NCI-H345 (cell line): ENCODE measurements at regions not wholly inside any gene's neighbourhood (a gene's known extent, or its start where the extent isn't known, plus 50 kb on each side); places are given as distances from the start of the nearest gene placed in this dataset.
"Not testable (repeated sequence)": the region's sequence is repeated elsewhere in the genome, so short reads cannot be mapped to it uniquely, and the experiment has no call there.

Source experiments
- DNase-seq: peaks from one replicate; lab custom pipeline; 2025; lab: John Stamatoyannopoulos, UW

DNA sequence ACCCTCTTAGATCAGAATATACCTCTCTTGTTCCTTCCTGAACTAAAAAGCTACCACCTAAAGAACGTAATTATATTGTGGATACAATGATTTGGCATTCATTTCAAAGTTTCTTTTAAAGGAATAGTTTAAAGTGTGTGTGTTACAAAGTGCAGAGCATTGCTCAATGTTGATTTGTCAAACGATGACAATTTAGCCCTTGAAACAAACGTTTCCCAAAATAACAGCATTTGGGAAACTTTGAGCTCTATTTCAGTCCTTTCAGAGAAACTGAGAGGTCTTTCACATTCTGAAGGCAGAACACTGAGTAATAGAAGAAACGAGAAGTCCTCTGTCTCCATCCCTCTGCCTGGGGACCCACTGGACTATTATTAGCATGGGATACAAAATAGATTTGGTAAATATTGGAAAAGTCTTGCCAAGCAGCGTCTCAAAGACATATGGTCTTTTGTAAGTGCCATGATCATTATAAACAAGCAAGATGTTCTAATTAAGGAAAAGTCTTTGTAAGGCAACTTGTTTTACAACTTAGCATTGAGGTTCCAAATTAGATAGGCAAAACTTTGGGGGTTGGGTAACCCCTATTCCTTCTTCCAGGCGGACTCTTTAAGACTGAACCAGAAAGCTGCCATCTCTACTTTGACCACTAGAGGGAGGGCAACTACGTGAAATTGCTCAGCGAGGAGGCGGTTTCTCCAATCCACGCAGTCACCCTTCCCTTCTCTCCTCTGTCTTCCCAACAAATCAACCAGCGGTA lies 208.8 kb downstream of the RNF144B start:
- DNase-seq: peak; percentile 70

DNA sequence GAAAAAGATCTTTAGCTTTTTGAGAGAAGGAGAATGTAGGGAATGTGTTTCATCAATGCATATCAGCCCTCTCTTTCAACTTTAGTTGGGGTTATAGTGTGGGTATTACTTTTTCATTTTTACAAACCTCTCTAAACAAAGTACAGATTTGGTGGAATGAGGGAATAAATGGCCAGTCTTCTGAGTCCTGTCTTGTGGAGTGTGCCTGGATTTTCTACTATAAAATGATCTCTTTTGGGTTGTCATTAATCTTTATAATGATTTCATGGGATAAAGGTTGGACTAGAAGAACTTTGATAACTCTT lies 209.3 kb downstream of the RNF144B start:
- no peak for DNase-seq

DNA sequence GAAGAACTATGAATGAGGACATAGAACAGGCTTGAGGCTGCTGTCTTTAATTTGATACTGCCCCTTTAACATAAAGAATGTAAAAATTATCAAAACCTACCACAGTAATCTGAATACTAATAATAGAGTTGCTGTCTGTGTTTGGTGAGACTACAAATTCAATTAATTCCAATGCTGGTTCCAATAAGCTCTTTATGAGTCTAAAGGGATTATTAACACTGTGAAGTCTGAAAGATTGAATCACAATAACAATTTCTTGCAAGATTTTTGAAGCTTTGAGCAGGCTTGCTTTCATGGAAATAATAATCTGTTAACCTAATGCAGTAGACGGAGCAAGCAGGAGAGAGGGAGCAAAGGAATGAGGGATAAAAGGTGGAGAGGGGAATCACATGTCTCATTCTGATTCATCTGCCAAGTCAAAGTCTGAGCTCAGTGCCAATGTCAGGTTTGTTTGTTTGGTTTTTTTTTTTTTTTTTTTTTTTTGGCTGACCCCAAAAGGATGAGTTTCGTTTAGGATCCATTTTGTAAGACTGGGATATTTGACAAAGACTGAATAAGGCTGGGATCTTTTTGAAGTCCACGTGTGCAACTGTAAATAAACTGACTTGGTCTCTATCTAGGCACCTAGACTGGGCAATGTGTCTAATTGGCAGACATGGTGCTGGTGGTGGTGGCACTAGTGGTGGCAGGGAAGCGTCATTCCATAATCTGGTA lies 211.6 kb downstream of the RNF144B start:
- DNase-seq: no peak

DNA sequence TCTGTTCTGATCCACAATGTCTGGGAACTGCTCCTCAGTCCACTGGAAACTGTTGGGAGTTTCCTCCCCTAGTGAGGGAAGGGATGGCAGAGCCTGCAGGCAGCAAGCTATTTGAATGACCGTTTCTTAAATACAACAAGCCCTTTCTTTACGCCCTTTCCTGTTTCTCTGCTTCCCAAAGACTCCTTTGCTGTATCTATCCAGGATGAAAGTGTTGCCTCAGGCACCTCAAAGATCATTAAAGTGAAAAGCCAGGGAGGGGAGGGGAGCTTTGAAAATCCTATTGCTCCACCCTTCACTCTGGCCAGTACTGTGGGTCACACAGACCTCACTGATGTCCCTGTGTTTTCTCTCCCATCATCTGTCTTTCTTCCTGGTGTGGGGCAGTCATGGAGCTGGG lies 213.1 kb downstream of the RNF144B start:
- no peak for DNase-seq

DNA sequence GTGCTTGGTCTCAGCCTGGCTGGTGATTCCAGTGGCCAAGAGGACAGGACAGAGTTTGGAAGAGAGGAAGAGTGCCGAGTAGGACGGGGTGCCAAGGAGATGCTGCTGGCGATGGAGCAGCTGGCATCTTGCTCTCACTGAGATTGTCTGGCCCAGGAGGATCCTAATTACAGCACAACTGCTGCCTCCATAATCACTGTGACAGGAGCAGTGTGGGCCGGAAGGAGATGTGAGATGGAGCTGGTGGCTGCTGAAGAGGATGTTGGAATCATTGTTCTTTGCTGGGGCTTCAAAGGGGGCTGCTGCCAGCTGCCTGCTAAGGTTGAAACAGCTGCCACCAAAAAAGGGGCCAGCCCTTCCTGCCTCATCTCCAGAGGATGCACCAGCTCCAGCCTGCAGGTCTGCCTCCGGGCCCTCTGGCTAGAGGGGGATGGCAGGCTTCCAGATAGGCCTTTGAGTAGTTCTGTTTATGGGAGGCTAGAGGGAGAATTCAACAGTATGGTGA lies 214.4 kb downstream of the RNF144B start:
- peak; percentile 66 for DNase-seq

DNA sequence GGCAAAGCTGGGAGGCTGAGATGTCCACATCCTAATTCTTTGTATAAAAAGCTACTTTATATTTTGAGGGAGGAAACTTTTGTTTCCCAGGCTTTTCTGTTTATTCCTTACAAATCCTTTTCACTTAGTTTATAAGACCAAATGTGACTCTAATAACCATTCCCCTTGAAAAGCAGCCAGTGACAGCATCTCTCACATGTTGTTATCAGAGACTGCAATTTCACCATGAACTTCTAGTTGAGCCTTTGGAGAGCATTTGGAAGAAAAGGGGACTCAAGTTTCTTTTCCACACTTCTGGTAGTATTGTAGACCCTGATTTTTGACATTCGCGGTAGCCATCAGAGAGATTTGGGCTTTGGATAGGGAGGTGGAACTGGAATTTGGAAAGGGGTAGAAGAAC lies 215.8 kb downstream of the RNF144B start:
- DNase-seq: no peak

DNA sequence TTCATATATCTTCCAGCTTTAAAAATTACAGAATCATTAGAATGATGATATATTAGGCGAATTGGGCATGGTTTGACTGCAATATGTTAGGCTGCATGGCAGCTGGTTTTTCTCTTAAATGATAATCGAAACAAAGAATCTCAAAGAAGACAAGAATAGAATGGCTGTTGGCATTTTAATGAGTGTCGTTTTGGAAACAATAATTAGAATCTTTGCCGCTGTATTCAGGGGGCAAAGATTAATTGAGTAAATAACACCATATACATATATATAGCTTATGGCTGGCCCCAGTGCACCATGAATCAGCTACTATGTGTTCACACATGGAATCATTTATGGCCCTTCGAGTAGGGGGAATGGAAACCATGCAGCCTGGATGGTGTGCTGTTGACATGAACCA lies 216.2 kb downstream of the RNF144B start:
- no peak for DNase-seq

DNA sequence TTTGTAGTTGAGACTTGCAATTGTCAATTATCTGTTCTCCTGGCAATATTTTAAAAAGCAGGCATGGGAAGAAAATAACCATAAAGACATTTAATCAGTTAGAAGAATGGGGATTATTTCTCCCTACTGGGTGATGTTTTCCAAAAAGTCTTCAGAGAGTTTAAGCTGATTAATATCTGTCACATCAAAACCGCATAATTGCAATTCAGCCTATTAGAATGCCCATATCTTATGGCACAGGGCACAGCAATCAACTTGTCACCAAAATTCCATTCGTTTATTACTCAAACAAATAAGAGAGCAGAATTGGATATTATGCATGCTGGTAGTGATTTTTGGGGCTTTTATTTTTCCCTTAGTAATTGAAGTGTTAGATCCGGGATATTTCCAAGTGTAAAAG lies 218.7 kb downstream of the RNF144B start:
- DNase-seq: no peak

DNA sequence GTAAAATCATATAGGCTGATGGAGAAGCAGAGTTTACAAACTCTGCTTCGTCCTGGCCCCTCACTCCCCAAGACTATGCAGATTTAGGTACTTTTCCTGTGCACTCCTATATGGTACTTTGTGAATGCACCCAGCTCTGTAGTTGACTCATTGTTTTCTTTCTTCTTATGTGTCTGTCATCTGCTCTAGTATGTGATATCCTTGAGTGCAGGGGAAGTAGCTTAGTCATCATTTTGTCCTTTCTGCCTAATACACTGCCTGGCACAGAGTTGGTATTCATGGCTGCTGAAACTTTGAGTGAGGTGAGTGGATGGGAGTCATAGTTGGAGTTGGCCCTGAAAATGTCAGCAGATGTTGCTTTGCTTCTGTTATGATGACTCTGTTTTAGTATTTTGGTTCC lies 222.6 kb downstream of the RNF144B start:
- no peak for DNase-seq

DNA sequence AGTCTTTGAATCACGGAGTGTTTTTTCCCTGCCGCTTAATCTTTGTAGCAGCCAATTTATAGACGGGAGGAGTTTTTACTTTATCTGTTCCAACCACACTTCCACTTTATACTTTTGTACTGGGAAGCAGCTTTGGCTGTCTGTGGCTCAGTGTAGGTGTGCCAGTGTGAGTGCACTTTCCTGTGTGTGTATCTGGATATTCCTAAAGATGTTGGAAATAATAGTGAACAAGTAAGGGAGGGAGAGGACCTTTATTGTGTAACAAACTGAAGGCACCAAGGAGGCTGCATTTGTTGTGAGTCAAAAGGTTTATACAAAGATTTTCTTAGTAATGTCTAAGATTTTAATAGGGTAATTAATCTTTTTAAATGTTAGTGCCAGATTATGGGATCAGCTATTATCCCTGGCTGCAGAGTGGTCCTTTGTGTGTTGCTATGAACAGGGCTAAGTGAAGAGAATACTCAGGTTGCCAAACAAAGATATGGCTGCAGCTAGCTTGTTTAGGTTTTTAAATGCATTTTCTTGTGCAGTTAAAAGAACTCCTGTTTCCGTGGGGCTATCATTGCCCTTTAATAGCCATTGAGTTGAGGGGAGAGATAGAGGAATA lies 226.3 kb downstream of the RNF144B start:
- DNase-seq: no peak

DNA sequence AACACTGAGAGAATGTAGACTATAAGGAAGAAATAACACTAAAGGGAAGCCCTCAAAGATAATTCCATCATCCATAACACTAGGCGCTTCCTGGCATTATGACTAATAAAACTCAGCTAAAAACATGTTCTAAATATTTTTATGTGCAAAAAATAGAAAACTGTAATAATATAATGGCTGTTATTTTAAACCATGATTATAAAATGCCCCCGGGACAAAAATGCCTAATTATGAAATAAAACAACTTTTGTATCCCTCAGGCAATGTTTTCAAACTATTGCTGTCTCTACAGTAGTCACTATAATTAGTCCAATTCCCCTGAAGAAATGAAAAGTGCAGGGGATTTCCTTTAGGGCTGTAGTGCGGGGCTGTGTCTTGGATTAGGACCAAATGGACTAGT lies 242.4 kb downstream of the RNF144B start:
- DNase-seq: no peak

DNA sequence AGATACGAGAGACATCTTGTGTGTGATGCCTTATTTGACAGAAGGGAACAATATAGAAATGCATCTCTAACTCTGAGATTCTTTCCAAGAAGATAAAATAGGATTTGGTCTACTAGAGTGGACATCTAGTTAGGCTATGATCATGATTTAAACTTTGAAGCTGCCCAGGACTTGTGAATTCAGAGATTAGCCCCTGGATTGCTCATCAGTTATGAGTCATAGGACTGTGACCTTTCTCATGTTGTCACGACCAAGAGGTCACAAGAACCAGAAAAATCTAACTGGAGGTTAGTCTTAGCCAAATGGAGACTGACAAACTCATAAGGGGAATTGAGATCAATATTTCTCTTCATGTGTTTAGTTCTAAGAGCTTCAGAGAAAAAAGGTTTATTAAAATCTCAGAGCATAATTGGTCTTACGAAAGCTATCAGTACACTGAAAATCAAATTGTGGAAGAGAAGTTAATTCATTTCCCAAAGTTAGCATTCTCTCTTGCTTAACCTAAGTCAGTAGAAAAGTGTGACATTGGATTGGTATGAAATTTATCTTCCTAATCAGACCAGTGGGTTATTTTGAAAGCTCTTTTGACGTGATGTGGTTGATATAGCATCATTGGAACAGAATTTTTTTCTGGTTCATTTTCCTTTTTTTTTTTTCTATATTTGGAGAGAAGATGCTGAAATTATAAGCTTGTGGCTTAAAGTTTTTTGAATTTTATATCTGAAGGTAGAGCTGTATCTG lies 245.7 kb downstream of the RNF144B start:
- DNase-seq: no peak

DNA sequence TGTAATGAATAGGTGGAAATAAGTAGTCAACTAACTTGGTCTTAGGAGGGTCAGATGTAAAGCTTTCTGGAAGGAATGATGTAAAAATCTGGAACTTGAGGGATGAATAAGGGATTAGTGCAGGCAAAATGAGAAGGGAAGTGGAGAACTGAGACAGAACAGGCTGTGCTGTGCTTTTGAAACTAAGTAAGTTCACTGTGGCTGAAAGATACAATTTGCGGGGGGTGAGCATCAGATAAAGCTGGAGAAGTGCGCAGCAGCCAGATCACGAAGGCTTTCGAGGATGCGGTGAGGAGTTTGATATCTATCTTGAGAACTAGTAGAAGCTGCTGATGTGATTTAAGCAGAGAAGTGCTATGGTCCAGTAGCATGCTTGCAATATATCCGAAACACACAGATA lies 247.8 kb downstream of the RNF144B start:
- no peak for DNase-seq

DNA sequence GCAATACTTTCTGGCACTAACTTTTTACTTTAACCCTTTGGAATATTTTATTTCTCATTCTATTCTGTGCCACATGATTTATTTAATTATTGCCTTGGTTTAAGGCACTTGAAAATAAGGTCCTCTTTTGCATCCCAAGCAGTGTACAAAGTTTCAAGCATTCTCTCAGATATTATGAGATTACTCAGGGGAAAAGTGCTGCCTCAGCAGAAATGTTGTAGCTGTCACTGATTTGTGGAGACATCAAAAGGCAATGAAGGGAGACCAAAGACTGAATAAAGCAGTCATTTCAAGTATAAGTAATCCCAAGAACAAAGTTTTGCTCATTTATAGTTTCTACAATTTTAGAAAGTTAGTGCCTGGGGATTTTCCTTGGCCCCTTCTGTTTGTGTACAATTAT lies 253.0 kb downstream of the RNF144B start:
- no peak for DNase-seq

DNA sequence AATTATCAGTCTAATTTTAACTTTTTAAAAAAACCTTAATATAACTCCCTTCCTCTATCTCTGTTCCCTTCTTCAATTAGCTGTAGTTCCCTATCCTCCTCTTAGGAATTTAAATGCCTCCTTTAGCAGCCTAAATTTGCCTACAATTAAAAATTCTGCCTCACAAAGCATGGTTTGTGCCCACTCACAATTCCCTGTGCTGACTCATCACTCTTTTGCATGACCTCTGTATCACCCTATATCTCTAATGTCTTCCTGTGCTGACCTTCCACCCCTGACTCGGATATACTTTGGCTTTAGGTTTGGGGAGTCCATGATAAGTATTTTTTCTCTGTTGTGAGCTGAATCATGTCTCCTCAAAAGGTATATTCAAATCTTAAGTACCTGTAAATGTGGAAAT lies 253.6 kb downstream of the RNF144B start:
- DNase-seq: no peak

DNA sequence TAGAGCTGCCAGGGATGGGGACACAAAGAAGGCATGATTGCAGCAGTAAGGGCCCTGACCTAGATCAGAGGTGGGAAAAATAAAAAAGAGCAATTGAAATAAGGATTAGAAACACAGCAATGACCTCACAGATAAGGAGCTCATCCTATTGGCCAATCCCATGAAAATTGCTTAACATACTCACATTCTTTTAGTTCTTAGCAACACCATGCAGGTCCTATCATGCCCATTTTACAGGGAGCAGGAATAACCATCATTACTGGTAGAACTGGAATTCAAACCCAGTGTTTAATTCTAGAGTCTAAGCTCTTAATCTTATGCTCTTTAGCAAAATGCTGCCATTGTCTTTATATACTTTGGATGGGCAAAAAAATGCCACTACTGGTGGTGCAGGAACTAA lies 267.7 kb downstream of the RNF144B start:
- no peak for DNase-seq

DNA sequence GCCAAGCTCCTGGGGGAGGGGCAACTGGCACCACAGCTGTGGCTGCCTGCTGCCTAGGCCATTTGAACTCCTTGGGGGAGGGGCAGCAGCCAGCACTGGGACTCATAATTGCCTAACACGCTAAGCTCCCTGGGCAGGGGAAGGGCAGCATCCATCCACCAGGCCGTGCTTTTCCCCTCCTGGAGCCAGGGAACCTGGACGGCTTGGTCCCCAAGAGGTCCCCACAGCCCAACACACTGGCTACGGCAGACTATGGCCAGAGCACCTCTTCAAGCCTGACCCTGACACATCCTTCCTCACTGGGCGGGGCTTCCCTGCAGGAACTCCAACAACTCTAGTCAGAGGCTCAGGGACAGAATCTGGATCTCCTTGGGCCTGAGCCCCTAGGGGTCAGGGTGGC lies 269.4 kb downstream of the RNF144B start:
- DNase-seq: no peak

DNA sequence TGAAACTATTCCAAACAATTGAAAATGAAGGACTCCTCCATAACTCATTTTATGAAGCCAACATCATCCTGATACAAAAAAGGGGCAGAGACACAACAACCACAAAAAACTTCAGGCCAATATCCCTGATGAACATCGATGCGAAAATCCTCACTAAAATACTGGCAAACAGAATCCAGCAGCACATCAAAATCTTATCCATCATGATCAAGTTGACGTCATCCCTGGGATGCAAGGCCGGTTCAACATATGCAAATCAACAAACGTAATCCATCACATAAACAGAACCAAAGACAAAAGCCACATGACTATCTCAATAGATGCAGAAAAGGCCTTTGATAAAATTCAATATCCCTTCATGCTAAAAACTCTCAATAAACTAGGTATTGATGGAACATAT lies 272.8 kb downstream of the RNF144B start:
- not testable (repeated sequence) for DNase-seq

DNA sequence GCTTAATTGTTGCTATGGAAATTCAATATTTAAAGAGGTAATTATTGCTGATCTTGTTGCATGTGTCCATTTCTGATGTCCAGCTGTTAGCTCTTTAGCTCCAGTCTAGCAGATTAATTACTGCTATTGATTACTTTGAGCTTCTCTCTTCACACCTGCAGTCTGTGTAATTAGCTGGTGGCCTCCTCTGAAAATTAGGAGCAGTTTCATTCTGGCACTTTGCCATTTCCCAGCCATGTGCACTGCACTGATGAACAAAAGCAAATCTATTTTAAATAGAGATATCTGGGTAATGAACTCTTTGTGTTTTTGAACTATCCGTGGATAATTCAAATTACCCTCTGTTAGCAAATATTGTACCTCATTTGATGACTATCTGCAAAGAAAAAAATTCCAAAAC lies 275.9 kb downstream of the RNF144B start:
- peak; percentile 37 for DNase-seq

DNA sequence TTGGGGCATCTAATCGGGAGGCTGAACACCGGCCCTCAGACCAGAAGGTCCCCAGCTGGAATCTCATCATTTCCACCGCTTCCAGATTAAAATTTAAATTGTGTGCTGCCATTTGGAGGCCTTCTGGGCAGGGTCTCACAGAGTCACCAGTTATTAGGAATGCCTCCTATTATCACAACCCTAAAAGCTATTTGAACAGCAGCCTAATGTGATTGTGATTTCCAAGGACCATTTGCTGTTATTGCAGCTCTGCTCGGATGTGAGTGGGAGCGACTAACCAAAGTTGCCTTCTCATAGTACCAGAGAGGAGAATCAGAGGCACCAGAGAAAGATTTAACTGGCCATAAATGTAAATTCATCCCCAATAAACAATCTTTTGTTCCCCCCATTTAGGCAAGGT lies 277.3 kb downstream of the RNF144B start:
- DNase-seq: no peak

DNA sequence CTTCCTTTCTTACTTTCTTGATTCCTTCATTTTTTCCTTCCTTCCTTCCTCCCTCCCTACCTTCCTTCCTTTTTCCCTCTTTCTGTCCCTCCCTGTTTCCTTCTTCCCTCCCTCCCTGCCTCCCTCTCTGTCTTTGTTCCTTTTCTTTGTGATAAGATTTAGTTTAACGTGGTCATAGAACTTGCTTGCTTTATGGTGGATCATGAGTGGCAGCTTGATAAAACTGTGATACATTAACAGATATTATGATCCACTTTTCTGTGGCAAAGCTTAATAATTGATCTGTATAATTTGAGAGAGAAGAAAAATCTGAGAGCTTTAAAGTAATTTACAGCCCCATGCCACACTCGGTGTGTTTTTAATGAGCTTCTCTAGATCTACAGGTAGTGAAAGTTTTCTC lies 280.5 kb downstream of the RNF144B start:
- DNase-seq: no peak

DNA sequence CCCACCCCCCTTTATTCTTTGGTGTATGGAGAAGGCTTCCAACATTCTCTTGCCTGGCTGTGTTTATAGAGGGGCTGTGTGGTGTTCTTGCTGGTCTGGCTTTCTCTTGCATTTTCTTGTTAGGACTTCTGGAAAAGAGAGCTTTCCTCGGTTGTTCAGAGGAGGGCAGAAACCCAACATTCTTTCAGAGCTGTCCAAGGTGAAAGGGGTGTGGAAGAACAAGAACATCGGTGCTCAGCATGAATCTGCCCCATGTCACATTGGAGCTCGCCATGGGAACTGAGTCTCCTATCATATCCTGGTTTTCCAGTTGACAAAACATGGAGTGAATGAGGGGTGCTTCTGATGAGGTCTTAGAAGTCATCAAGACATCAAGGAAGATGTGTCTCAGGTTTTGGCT lies 281.8 kb downstream of the RNF144B start:
- no peak for DNase-seq

DNA sequence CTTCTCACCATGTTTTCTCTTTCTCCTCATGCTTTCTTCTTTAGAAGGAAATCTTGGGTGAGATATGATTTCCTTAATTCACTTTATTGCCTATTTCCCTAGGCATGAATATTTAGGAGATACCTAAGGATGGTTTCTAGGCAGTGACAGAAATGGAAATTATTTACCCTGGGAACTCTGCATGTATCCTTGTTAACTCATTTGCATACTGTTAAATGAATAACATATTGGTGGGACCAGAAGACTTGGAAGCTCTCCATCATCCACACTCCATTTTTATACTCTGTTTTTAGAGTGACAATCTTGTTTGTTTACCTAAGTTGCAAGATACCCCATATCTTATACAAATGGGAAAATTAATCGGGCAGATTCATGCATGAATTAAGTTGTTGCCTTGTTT lies 285.7 kb downstream of the RNF144B start:
- no peak for DNase-seq
